Transverse colon (tissue), 4 donors: ENCODE measurements at regions not wholly inside any gene's neighbourhood (a gene's known extent, or its start where the extent isn't known, plus 50 kb on each side); places are given as distances from the start of the nearest gene placed in this dataset.

Experiments
- DNase-seq: peaks from one replicate; pipeline ENCODE4 v3.0.0-alpha.2; 2019
- H3K27ac ChIP-seq, 4 donors: fragments of 200-600 bp; sonication (generic); 2 replicates each; pipeline ENCODE4 v1.5.1; 2016 to 2018; ENCODE audit warnings: inconsistent platforms in 4 of 4
- H3K27me3 ChIP-seq: fragments of 200-600 bp; sonication (generic); 2 replicates; pipeline ENCODE4 v1.5.1; 2017; ENCODE audit warnings: inconsistent platforms
- H3K36me3 ChIP-seq, 4 donors: fragments of 200-600 bp; sonication (generic); 2 replicates each; pipeline ENCODE4 v1.5.1; 2017 to 2019; ENCODE audit warnings: inconsistent platforms in 4 of 4
- H3K4me1 ChIP-seq, 4 donors: fragments of 200-600 bp; sonication (generic); 2 replicates each; pipeline ENCODE4 v1.5.1; 2017 to 2020; ENCODE audit warnings: inconsistent platforms in 4 of 4
- H3K4me3 ChIP-seq, 4 donors: fragments of 200-600 bp; sonication (generic); 1 replicate in 1 of 4; 2 replicates in 3 of 4; pipeline versions ENCODE4 v1.5.1 to v1.6.1; 2017 to 2019; ENCODE audit warnings: inconsistent platforms in 4 of 4
- H3K9me3 ChIP-seq, 2 donors: fragments of 200-600 bp; sonication (generic); 2 replicates each; pipeline ENCODE4 v1.5.1; 2017 to 2019; ENCODE audit warnings: inconsistent platforms in 2 of 2
- EP300 ChIP-seq: sonication (generic); formaldehyde crosslinking; IDR thresholded peaks from one replicate; pipeline ENCODE4 v1.6.1; 2017; ENCODE audit warnings: antibody characterized with exemption, low read depth
- POLR2A ChIP-seq: fragments of 450-650 bp; IDR thresholded peaks from one replicate; pipeline ENCODE4 v1.6.1; 2016; ENCODE audit warnings: antibody characterized with exemption, mild to moderate bottlenecking, moderate library complexity
- POLR2AphosphoS5 ChIP-seq, 3 donors: sonication (generic); formaldehyde crosslinking; IDR thresholded peaks; one replicate each; pipeline ENCODE4 v1.6.1; 2016; ENCODE audit warnings: antibody characterized with exemption in 3 of 3
- WGBS, 2 donors: methylation state at CpG; one replicate each; pipeline ENCODE4 v1.1.5; 2018; ENCODE audit warnings: low coverage in 1 of 2; 5-methylcytosine and 5-hydroxymethylcytosine counted together
- in situ Hi-C, 4 donors: fragments of 200-750 bp; cut with MboI; loops; one replicate each; pipeline versions ENCODE4 v1.15.0 to v1.15.1; 2017; ENCODE audit warnings: low sequenced_read_pairs in 3 of 4, low pct_ligation_motif_present in 1 of 4, low pct_unique_long_range_greater_than_20kb in 1 of 4
- intact Hi-C: fragments of 100-400 bp; cut with DNase I; formaldehyde crosslinking; loops from one replicate; pipeline ENCODE4 v1.15.1; 2023; ENCODE audit warnings: low total_unique reads
- TF ChIP-seq, protein P1 (sequence below), 5 experiments: fragments of 200-600 bp in 3 of 5; fragments of 450-650 bp in 2 of 5; sonication (generic) in 3 of 5; IDR thresholded peaks; 1 replicate in 2 of 5; 2 replicates in 3 of 5; pipeline ENCODE4 v1.5.1; 2016 to 2017; ENCODE audit warnings: antibody characterized with exemption in 5 of 5, inconsistent platforms in 3 of 5, mild to moderate bottlenecking in 2 of 5, moderate library complexity in 1 of 5

DNA sequence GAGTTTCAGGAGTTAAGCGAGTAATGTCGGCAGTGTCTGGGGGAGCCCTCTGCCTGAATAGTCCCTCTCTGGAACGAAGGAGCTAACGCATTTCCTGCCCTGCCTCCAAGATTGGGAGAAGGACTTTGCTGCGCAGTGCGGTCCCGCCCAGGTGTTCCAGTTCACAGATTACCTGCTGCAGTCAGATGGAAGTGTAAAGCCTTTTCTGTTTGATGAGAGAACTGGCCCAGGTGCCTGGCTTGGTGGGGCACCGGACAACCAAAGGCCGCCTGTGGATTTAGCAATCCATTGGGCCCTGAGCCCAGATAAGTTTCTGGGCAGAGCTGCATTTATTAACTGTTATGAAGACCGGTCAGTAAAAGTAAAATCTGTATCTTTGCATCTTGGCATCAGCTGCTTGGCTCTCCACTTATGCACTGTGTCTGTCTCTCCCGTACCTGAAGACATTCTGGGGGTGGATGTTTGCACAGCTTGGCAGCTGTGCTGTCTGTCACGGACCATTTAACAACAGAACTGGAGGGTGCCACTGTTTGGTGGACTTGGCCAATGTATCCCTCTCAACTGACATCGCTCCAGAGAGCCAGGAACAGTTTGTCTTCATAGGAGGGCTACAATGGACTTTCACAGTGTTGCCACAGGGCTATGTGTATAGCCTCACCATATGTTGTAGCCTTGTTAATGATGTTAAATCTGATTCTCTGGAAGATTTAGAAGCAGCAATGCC lies 654.7 kb upstream of the ZWINT start:
- no peak for DNase-seq
- TF ChIP-seq, protein P1, sequence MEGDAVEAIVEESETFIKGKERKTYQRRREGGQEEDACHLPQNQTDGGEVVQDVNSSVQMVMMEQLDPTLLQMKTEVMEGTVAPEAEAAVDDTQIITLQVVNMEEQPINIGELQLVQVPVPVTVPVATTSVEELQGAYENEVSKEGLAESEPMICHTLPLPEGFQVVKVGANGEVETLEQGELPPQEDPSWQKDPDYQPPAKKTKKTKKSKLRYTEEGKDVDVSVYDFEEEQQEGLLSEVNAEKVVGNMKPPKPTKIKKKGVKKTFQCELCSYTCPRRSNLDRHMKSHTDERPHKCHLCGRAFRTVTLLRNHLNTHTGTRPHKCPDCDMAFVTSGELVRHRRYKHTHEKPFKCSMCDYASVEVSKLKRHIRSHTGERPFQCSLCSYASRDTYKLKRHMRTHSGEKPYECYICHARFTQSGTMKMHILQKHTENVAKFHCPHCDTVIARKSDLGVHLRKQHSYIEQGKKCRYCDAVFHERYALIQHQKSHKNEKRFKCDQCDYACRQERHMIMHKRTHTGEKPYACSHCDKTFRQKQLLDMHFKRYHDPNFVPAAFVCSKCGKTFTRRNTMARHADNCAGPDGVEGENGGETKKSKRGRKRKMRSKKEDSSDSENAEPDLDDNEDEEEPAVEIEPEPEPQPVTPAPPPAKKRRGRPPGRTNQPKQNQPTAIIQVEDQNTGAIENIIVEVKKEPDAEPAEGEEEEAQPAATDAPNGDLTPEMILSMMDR (IDR thresholded peaks at IDR 0.05), result no peak
- TF ChIP-seq POLR2AphosphoS5 (IDR thresholded peaks at IDR 0.05) (no peak), POLR2A (no peak), EP300 (no peak)
- H3K36me3 ChIP-seq, result no peaks in the 10 kb centered on the region
- in situ Hi-C loops (no loop called here), intact Hi-C loops (no loop called here)
- H3K9me3 ChIP-seq, result no peaks in the 10 kb centered on the region
- no peak overlapping the region for H3K4me3 ChIP-seq
- no peaks in the 10 kb centered on the region for H3K4me1 ChIP-seq
- H3K27me3 ChIP-seq, result no peaks in the 10 kb centered on the region
- H3K27ac ChIP-seq, result no peak overlapping the region
- 85 to 93% methylated on average over 2 to 13 of the region's 13 CpGs for WGBS, 2 donors

DNA sequence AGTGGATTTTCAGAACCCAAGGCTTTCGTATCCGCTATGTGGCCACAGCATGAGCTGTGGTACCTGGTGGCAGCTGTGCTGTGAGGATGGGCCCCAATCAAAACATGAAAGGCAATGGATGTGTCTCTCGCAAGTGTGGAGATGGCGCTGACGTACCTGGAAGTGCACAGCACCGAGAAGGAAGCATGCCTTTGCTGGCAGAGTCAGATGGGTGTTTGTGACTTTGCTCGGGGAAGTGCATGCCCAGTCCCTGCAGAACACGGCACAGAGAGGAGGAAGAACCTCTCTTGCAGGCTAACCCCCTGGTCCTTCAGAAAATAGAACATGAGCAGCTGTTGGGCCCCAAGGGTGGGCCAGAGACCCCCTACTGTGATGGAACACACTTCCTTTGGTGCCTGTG lies 654.1 kb upstream of the ZWINT start:
- WGBS, 2 donors, result 79 to 93% methylated on average over 5 to 7 of the region's 8 CpGs
- no peak for TF ChIP-seq EP300
- TF ChIP-seq POLR2AphosphoS5 (IDR thresholded peaks at IDR 0.05), result no peak
- TF ChIP-seq, protein P1 (IDR thresholded peaks at IDR 0.05), result no peak
- TF ChIP-seq POLR2A, result no peak
- intact Hi-C loops, result no loop called here
- no peaks in the 10 kb centered on the region for H3K36me3 ChIP-seq
- H3K4me1 ChIP-seq, result no peaks in the 10 kb centered on the region
- no peak overlapping the region for H3K27ac ChIP-seq
- no peaks in the 10 kb centered on the region for H3K27me3 ChIP-seq
- H3K4me3 ChIP-seq, result no peak overlapping the region
- in situ Hi-C loops, result no loop called here
- DNase-seq, result no peak
- no peaks in the 10 kb centered on the region for H3K9me3 ChIP-seq

DNA sequence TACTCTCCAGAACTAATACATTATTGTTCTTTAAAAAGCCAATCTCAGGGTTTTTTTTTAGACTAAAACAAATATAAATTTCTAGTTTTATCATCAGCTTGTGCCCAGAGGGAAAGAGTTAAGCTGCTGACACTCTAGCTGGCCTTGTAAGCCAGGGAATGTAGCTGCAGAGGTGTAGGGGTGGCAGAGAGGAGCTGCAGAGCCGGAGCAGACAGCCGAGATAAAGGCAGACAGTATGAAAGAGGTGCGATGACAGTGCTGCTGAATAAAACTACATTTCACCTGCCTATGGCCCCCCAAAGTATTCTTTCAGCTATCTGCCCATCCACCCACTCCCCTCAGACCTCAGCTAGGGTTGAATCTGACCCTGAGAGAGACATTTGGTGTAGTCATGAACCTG lies 653.7 kb upstream of the ZWINT start:
- in situ Hi-C loops, result no loop called here
- no peak for TF ChIP-seq EP300
- no peak for TF ChIP-seq POLR2AphosphoS5 (IDR thresholded peaks at IDR 0.05)
- TF ChIP-seq, protein P1 (IDR thresholded peaks at IDR 0.05), result no peak
- TF ChIP-seq POLR2A, result no peak
- Histone ChIP-seq H3K36me3 (no peaks in the 10 kb centered on the region), H3K27me3 (no peaks in the 10 kb centered on the region), H3K27ac (no peak overlapping the region), H3K4me3 (no peak overlapping the region), H3K4me1 (no peaks in the 10 kb centered on the region), H3K9me3 (no peaks in the 10 kb centered on the region)
- WGBS, 2 donors, result 83 to 86% methylated on average over 2 to 3 of the region's 3 CpGs
- intact Hi-C loops, result no loop called here
- DNase-seq, result no peak

DNA sequence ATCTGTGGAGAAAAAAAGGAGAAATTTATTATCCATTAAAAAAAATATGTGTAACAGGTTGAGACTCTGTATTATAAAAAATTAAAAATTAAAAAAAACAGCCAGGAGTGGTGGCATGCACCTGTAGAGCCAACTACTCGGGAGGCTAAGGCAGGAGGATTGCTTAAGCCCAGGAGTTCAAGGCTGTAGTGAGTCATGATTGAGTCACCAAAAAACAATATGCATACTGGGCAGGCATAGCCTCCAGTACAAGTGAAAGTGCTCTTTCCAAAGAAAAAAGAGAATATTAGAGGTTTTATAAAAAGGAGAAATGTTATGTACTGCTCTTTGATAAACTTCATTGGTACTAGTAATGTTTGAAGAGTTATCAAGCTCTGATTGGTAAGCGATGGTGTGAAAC lies 647.1 kb upstream of the ZWINT start:
- no peaks in the 10 kb centered on the region for H3K9me3 ChIP-seq
- WGBS, 2 donors, result 57 to 72% methylated on average over 2 of the region's 2 CpGs
- no peak overlapping the region for H3K27ac ChIP-seq
- intact Hi-C loops (no loop called here), in situ Hi-C loops (no loop called here)
- H3K27me3 ChIP-seq, result no peaks in the 10 kb centered on the region
- no peaks in the 10 kb centered on the region for H3K36me3 ChIP-seq
- DNase-seq, result no peak
- no peak overlapping the region for H3K4me3 ChIP-seq
- H3K4me1 ChIP-seq, result no peaks in the 10 kb centered on the region
- TF ChIP-seq, protein P1 (IDR thresholded peaks at IDR 0.05), result no peak
- no peak for TF ChIP-seq POLR2A
- no peak for TF ChIP-seq POLR2AphosphoS5 (IDR thresholded peaks at IDR 0.05)
- TF ChIP-seq EP300, result no peak
